ENCODE measurements at regions not wholly inside any gene's neighbourhood (a gene's known extent, or its start where the extent isn't known, plus 50 kb on each side); places are given as distances from the start of the nearest gene placed in this dataset.

DNA sequence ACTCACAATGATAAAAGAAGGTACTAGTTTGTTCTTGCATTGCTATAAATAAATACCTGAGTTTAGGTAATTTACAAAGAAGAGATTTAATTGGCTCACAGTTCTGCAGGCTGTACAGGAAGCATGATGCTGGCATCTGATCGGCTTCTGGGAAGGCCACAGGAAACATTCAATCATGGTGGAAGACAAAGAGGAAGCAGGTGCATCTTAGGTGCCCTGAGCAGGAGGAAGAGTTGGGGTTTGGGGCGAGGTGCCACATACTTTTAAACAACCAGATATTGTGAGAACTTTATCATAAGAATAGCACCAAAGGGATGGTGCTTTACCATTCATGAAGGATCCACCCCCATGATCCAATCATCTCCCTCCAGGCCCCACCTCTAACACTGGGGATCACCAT lies 752.6 kb upstream of the FLRT2 start:
- Histone ChIP-seq H3K4me1 (no peaks in the 10 kb centered on the region), H3K4me3 (no peak overlapping the region), H3K9me3 (no peaks in the 10 kb centered on the region), H3K9ac (ENCODE audit: low read depth in 2 of 2, low read length in 2 of 2) (no peak overlapping the region), H3K27me3 (no peaks in the 10 kb centered on the region), H3K27ac (no peak overlapping the region), H3K36me3 (no peaks in the 10 kb centered on the region)
- DNase-seq, result no peak
- TF ChIP-seq, protein P1, sequence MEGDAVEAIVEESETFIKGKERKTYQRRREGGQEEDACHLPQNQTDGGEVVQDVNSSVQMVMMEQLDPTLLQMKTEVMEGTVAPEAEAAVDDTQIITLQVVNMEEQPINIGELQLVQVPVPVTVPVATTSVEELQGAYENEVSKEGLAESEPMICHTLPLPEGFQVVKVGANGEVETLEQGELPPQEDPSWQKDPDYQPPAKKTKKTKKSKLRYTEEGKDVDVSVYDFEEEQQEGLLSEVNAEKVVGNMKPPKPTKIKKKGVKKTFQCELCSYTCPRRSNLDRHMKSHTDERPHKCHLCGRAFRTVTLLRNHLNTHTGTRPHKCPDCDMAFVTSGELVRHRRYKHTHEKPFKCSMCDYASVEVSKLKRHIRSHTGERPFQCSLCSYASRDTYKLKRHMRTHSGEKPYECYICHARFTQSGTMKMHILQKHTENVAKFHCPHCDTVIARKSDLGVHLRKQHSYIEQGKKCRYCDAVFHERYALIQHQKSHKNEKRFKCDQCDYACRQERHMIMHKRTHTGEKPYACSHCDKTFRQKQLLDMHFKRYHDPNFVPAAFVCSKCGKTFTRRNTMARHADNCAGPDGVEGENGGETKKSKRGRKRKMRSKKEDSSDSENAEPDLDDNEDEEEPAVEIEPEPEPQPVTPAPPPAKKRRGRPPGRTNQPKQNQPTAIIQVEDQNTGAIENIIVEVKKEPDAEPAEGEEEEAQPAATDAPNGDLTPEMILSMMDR (IDR thresholded peaks at IDR 0.05), result no peak
- intact Hi-C loops (cut with DNase I), result no loop called here

DNA sequence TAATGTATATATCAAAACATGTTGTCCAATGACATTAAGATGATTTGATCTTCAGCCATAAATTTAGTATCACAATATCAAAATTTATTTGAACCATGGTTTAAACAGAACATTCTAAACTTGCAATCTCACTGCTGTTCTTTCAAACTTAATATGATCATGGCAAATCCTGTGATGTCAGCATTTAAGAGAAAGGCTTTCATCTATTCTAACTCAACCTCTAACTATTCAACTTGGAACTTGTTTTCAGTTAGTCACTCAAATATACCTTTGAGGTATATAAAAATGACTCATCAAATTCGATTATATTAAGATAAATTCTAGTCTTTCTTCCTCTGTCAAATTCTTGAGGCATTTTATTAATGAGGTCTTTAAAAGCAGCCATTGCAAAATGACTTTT lies 747.0 kb upstream of the FLRT2 start:
- no peak overlapping the region for H3K9ac ChIP-seq (ENCODE audit: low read depth in 2 of 2, low read length in 2 of 2)
- H3K4me3 ChIP-seq, result no peak overlapping the region
- intact Hi-C loops (cut with DNase I), result no loop called here
- no peaks in the 10 kb centered on the region for H3K9me3 ChIP-seq
- no peak for DNase-seq
- H3K36me3 ChIP-seq, result no peaks in the 10 kb centered on the region
- H3K27ac ChIP-seq, result no peak overlapping the region
- no peaks in the 10 kb centered on the region for H3K4me1 ChIP-seq
- H3K27me3 ChIP-seq, result no peaks in the 10 kb centered on the region
- TF ChIP-seq, protein P1 (IDR thresholded peaks at IDR 0.05), result no peak

- H3K4me1 ChIP-seq, result no peaks in the 10 kb centered on the region
- H3K4me3 ChIP-seq, result no peak overlapping the region
- DNase-seq, result no peak
- H3K36me3 ChIP-seq, result no peaks in the 10 kb centered on the region
- H3K27ac ChIP-seq, result no peak overlapping the region
- no peaks in the 10 kb centered on the region for H3K27me3 ChIP-seq
- TF ChIP-seq, protein P1 (IDR thresholded peaks at IDR 0.05), result no peak
- H3K9ac ChIP-seq (ENCODE audit: low read depth in 2 of 2, low read length in 2 of 2), result no peak overlapping the region
- intact Hi-C loops (cut with DNase I), result no loop called here
- H3K9me3 ChIP-seq, result no peaks in the 10 kb centered on the region
Observed at GRCh38 chr14:84783511-84783910, 746.4 kb upstream of the FLRT2 start.

GRCh38 chr14:84785996-84786395 lies 743.9 kb upstream of the FLRT2 start:
- TF ChIP-seq, protein P1 (IDR thresholded peaks at IDR 0.05), result no peak
- Histone ChIP-seq H3K36me3 (no peaks in the 10 kb centered on the region), H3K9me3 (no peaks in the 10 kb centered on the region), H3K4me3 (no peak overlapping the region), H3K4me1 (no peaks in the 10 kb centered on the region), H3K27me3 (no peaks in the 10 kb centered on the region), H3K9ac (ENCODE audit: low read depth in 2 of 2, low read length in 2 of 2) (no peak overlapping the region), H3K27ac (no peak overlapping the region)
- intact Hi-C loops (cut with DNase I), result no loop called here
- no peak for DNase-seq

DNA sequence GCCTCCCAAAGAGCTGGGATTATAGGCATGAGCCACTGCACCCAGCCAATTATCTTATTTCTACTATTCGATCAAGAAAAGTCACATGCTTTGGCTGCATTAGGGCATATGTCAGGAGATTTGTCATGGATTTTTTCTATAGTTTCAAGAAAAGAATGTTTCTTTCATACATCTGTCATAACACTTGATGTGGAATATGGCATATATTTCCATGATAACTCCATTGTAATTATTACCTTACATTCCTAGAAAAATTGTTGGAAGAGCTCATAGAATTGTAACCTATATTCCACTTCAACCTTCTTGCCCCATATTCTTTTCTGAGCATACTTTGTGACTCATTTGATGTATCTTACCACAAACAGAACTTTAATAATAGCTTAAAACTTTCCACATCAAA lies 740.9 kb upstream of the FLRT2 start:
- H3K27me3 ChIP-seq, result no peaks in the 10 kb centered on the region
- H3K4me1 ChIP-seq, result no peaks in the 10 kb centered on the region
- H3K9ac ChIP-seq (ENCODE audit: low read depth in 2 of 2, low read length in 2 of 2), result no peak overlapping the region
- H3K4me3 ChIP-seq, result no peak overlapping the region
- intact Hi-C loops (cut with DNase I), result no loop called here
- no peaks in the 10 kb centered on the region for H3K36me3 ChIP-seq
- H3K27ac ChIP-seq, result no peak overlapping the region
- DNase-seq, result no peak
- TF ChIP-seq, protein P1 (IDR thresholded peaks at IDR 0.05), result no peak
- H3K9me3 ChIP-seq, result no peaks in the 10 kb centered on the region
